H1 (cell line): ENCODE measurements at regions not wholly inside any gene's neighbourhood (a gene's known extent, or its start where the extent isn't known, plus 50 kb on each side); places are given as distances from the start of the nearest gene placed in this dataset.

Experiments
- CTCF ChIA-PET: fragments of 300-600 bp; sonication (Branson Sonifier 250); formaldehyde crosslinking; loops from one replicate; lab custom pipeline; 2021; ENCODE audit not compliant: partially characterized antibody; lab: Charles Lee
- POLR2A ChIA-PET: fragments of 300-600 bp; sonication (Branson Sonifier 250); formaldehyde crosslinking; loops from one replicate; lab custom pipeline; 2021; ENCODE audit warnings: inconsistent platforms; ENCODE audit not compliant: partially characterized antibody; lab: Charles Lee
- DNase-seq, 2 experiments: peaks; one replicate each; pipeline versions ENCODE4 v3.0.0 to v3.0.0-alpha.2; 2010 to 2022; ENCODE audit warnings: low spot score in 2 of 2, low read depth in 1 of 2, mixed read lengths in 1 of 2
- FAIRE-seq: peaks from 2 replicates; lab custom pipeline; 2011; peaks lifted over from hg19 to GRCh38; lab: Jason Lieb, UNC
- H2AFZ ChIP-seq: 2 replicates; pipeline ENCODE4 v1.8.1; 2012; ENCODE audit warnings: low read length, inconsistent platforms
- H2AK5ac ChIP-seq: 2 replicates; pipeline ENCODE4 v1.6.1; 2013; ENCODE audit warnings: low read depth, low read length
- H2BK120ac ChIP-seq: replicated peaks from 2 replicates; pipeline ENCODE3; 2013; ENCODE audit warnings: low read depth, low read length, inconsistent platforms
- H2BK12ac ChIP-seq: 2 replicates; pipeline ENCODE4 v1.6.1; 2013; ENCODE audit warnings: low read depth, low read length
- H2BK15ac ChIP-seq: 2 replicates; pipeline ENCODE4 v1.6.1; 2013; ENCODE audit warnings: low read length
- H2BK20ac ChIP-seq: 2 replicates; pipeline ENCODE4 v1.6.1; 2013; ENCODE audit warnings: low read length
- H2BK5ac ChIP-seq: 2 replicates; pipeline ENCODE4 v1.6.1; 2013; ENCODE audit warnings: low read depth, low read length
- H3K14ac ChIP-seq: 2 replicates; pipeline ENCODE4 v1.6.1; 2013; ENCODE audit warnings: inconsistent platforms; ENCODE audit not compliant: insufficient read length
- H3K18ac ChIP-seq: 2 replicates; pipeline ENCODE4 v1.6.1; 2013; ENCODE audit warnings: low read length; ENCODE audit errors: extremely low read depth
- H3K23ac ChIP-seq: 2 replicates; pipeline ENCODE4 v1.6.1; 2013; ENCODE audit warnings: inconsistent platforms; ENCODE audit not compliant: insufficient read length
- H3K23me2 ChIP-seq: 2 replicates; pipeline ENCODE4 v1.6.1; 2013; ENCODE audit warnings: low read depth, low read length
- H3K27ac ChIP-seq: 2 replicates; pipeline ENCODE4 v1.6.1; 2011; ENCODE audit warnings: low read depth, low read length, inconsistent platforms
- H3K27me3 ChIP-seq, 4 experiments: replicated peaks in 1 of 4; 1 replicate in 1 of 4; 2 replicates in 3 of 4; pipeline versions ENCODE4 v1.6.1 to v1.8.1; 2011 to 2013; ENCODE audit warnings: low read length in 3 of 4, mild to moderate bottlenecking in 3 of 4, inconsistent platforms in 2 of 4, mixed read lengths in 2 of 4, moderate library complexity in 1 of 4; ENCODE audit not compliant: control insufficient read depth in 3 of 4, insufficient read depth in 3 of 4; ENCODE audit errors: extremely low read depth in 1 of 4
- H3K36me3 ChIP-seq, 4 experiments: 2 replicates each; pipeline versions ENCODE4 v1.6.1 to v1.8.1; 2011 to 2013; ENCODE audit warnings: mild to moderate bottlenecking in 4 of 4, low read length in 3 of 4, moderate library complexity in 2 of 4, control low read depth in 1 of 4, inconsistent platforms in 1 of 4; ENCODE audit not compliant: insufficient read depth in 4 of 4, control insufficient read depth in 2 of 4
- H3K4ac ChIP-seq: replicated peaks from 2 replicates; pipeline ENCODE3; 2013; ENCODE audit warnings: low read length, low read depth, mixed read lengths, inconsistent platforms; ENCODE audit not compliant: insufficient read length
- H3K4me1 ChIP-seq, 4 experiments: replicated peaks in 1 of 4; 1 replicate in 1 of 4; 2 replicates in 3 of 4; pipeline versions ENCODE4 v1.6.1 to v1.8.1; 2011 to 2013; ENCODE audit warnings: low read length in 3 of 4, inconsistent platforms in 2 of 4, mixed read lengths in 1 of 4; ENCODE audit not compliant: insufficient read depth in 4 of 4, control insufficient read depth in 3 of 4
- H3K4me2 ChIP-seq, 2 experiments: 2 replicates each; pipeline versions ENCODE4 v1.6.1 to v1.8.1; 2011 to 2013; ENCODE audit warnings: low read depth in 2 of 2, low read length in 2 of 2, control low read depth in 1 of 2, inconsistent platforms in 1 of 2, mild to moderate bottlenecking in 1 of 2; ENCODE audit not compliant: insufficient read depth in 1 of 2
- H3K4me3 ChIP-seq, 4 experiments: fragments of 200-600, 300-600 bp in 1 of 4; sonication (generic), shearing (Covaris generic), sonication (Bioruptor Twin) in 1 of 4; 2 replicates each; pipeline versions ENCODE4 v1.5.1 to v1.8.1; 2011 to 2016; ENCODE audit warnings: low read length in 4 of 4, low read depth in 3 of 4, control low read depth in 2 of 4, inconsistent platforms in 2 of 4, mild to moderate bottlenecking in 2 of 4, mixed read lengths in 1 of 4, moderate library complexity in 1 of 4; ENCODE audit not compliant: insufficient read depth in 2 of 4; ENCODE audit errors: extremely low read depth in 1 of 4
- H3K56ac ChIP-seq: replicated peaks from 2 replicates; pipeline ENCODE3; 2013; ENCODE audit warnings: low read depth, mild to moderate bottlenecking, mixed read lengths, low read length, inconsistent platforms; ENCODE audit not compliant: insufficient read length
- H3K79me1 ChIP-seq: 2 replicates; pipeline ENCODE4 v1.6.1; 2013; ENCODE audit warnings: low read depth, low read length, control low read depth
- H3K79me2 ChIP-seq, 2 experiments: 2 replicates each; pipeline versions ENCODE4 v1.6.1 to v1.8.1; 2012 to 2013; ENCODE audit warnings: low read length in 2 of 2, mild to moderate bottlenecking in 2 of 2, inconsistent platforms in 1 of 2; ENCODE audit not compliant: insufficient read depth in 2 of 2, control insufficient read depth in 1 of 2
- H3K9ac ChIP-seq, 4 experiments: replicated peaks in 1 of 4; 1 replicate in 1 of 4; 2 replicates in 3 of 4; pipeline versions ENCODE4 v1.6.1 to v1.8.1; 2011 to 2013; ENCODE audit warnings: low read depth in 3 of 4, low read length in 3 of 4, control low read depth in 2 of 4, mild to moderate bottlenecking in 2 of 4, moderate library complexity in 2 of 4, inconsistent platforms in 1 of 4; ENCODE audit errors: extremely low read depth in 1 of 4
- H3K9me3 ChIP-seq, 2 experiments: 2 replicates each; pipeline versions ENCODE4 v1.6.1 to v1.8.1; 2012 to 2013; ENCODE audit warnings: mild to moderate bottlenecking in 2 of 2, moderate library complexity in 2 of 2, control low read depth in 1 of 2, inconsistent platforms in 1 of 2, low read depth in 1 of 2, low read length in 1 of 2, mixed read lengths in 1 of 2; ENCODE audit not compliant: insufficient read depth in 2 of 2
- H4K20me1 ChIP-seq, 2 experiments: replicated peaks in 1 of 2; 2 replicates each; pipeline versions ENCODE3 to v1.8.1; 2011 to 2013; ENCODE audit warnings: inconsistent platforms in 2 of 2, low read length in 2 of 2, mild to moderate bottlenecking in 1 of 2; ENCODE audit not compliant: insufficient read depth in 2 of 2, control insufficient read depth in 1 of 2
- H4K5ac ChIP-seq: 2 replicates; pipeline ENCODE4 v1.6.1; 2013; ENCODE audit warnings: low read length, low read depth, mixed read lengths, inconsistent platforms; ENCODE audit not compliant: insufficient read length
- H4K8ac ChIP-seq: 2 replicates; pipeline ENCODE4 v1.8.0; 2013; ENCODE audit warnings: mild to moderate bottlenecking, moderate library complexity, low read length, inconsistent platforms; ENCODE audit not compliant: insufficient read depth; ENCODE audit errors: extremely low read depth
- H4K91ac ChIP-seq: replicated peaks from 2 replicates; pipeline ENCODE3; 2013; ENCODE audit warnings: low read length, mixed read lengths, inconsistent platforms; ENCODE audit not compliant: insufficient read length
- CBX8 ChIP-seq: fragments of 300-800, 300-1000 bp; sonication (generic); IDR thresholded peaks from 2 replicates; pipeline ENCODE4 v1.7.1; 2016; ENCODE audit warnings: low read depth, low read length, borderline replicate concordance
- CHD1 ChIP-seq: IDR thresholded peaks from 2 replicates; pipeline ENCODE4 v1.6.1; 2012; ENCODE audit warnings: low read depth, low read length, improper control_type of control experiment
- EGR1 ChIP-seq: IDR thresholded peaks from 2 replicates; pipeline ENCODE4 v1.6.1; 2011; ENCODE audit warnings: low read depth, low read length, borderline replicate concordance
- GABPA ChIP-seq: IDR thresholded peaks from 2 replicates; pipeline ENCODE4 v1.6.1; 2011; ENCODE audit warnings: mild to moderate bottlenecking, low read length, moderate library complexity, borderline replicate concordance; ENCODE audit not compliant: insufficient read depth
- KDM1A ChIP-seq: fragments of 200-600, 300-600 bp; sonication (generic); IDR thresholded peaks from 2 replicates; pipeline ENCODE4 v1.7.1; 2016; ENCODE audit warnings: mild to moderate bottlenecking, low read length, borderline replicate concordance
- KDM4A ChIP-seq: IDR thresholded peaks from one replicate; pipeline ENCODE4 v1.7.1; 2012; ENCODE audit warnings: low read depth, mild to moderate bottlenecking, moderate library complexity, low read length, inconsistent platforms; ENCODE audit not compliant: severe bottlenecking
- KDM5A ChIP-seq: fragments of 200-600 bp; IDR thresholded peaks from 2 replicates; pipeline ENCODE4 v1.7.1; 2012; ENCODE audit warnings: mild to moderate bottlenecking, low read length, inconsistent platforms, mixed read lengths
- RBBP5 ChIP-seq: IDR thresholded peaks from 2 replicates; pipeline ENCODE4 v1.7.1; 2012; ENCODE audit warnings: low read depth, mild to moderate bottlenecking, inconsistent platforms, low read length, moderate library complexity, borderline replicate concordance
- RXRA ChIP-seq: IDR thresholded peaks from 2 replicates; pipeline ENCODE4 v1.6.1; 2011; ENCODE audit warnings: low read depth, mild to moderate bottlenecking, low read length, moderate library complexity; ENCODE audit not compliant: insufficient read depth
- SAP30 ChIP-seq: fragments of 300-600 bp; sonication (generic); IDR thresholded peaks from 2 replicates; pipeline ENCODE4 v1.7.1; 2012; ENCODE audit warnings: low read length, moderate library complexity, mild to moderate bottlenecking, inconsistent platforms; ENCODE audit not compliant: insufficient read depth, insufficient replicate concordance
- ZNF274 ChIP-seq: IDR thresholded peaks from 2 replicates; pipeline ENCODE4 v1.7.0; 2012; ENCODE audit warnings: low read length, borderline replicate concordance; ENCODE audit errors: extremely low read depth
- WGBS, 2 experiments: shearing (Covaris generic) in 1 of 2; methylation state at CpG; one replicate each; pipeline versions ENCODE4 v1.1.6 to v1.1.7; 2013 to 2015; ENCODE audit warnings: low lambda C conversion rate in 2 of 2, mixed read lengths in 2 of 2, inconsistent platforms in 1 of 2, low coverage in 1 of 2, missing lambda C conversion rate in 1 of 2; ENCODE audit not compliant: insufficient replicate concordance in 2 of 2, insufficient coverage in 1 of 2, insufficient read length in 1 of 2; ENCODE audit errors: extremely low coverage in 1 of 2, missing lambda C conversion rate in 1 of 2; 5-methylcytosine and 5-hydroxymethylcytosine counted together
- TF ChIP-seq, protein P1 (sequence below): IDR thresholded peaks from 2 replicates; pipeline ENCODE4 v1.6.1; 2012; ENCODE audit warnings: inconsistent platforms
- TF ChIP-seq, protein P2 (sequence below): IDR thresholded peaks from 2 replicates; pipeline ENCODE4 v1.6.1; 2011; ENCODE audit warnings: low read length, improper control_type of control experiment

DNA sequence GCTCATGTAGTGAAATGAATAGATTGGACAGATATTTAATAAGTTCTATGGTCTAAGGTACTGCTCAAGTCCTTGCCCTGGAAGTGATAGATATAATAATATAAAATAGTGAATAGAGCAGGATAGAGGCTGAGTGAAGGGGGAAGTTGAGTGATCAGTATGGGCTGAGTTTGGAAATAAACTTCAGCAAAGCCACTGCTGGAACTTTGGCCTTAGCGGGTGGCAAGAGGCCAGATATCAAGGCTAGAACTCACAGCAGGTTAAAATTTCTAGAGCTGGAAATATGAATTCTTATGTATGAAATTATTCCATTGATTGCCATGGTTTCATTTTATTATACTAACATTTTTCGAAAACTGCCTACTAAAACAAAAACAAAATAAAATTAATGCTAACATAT lies 267.6 kb upstream of the DPH6 start:
- no peaks in the 10 kb centered on the region for H3K36me3 ChIP-seq
- H2BK15ac ChIP-seq = no peak overlapping the region
- no peak overlapping the region for H3K4ac ChIP-seq
- FAIRE-seq = no peak
- no peaks in the 10 kb centered on the region for H3K27me3 ChIP-seq
- H3K79me1 ChIP-seq = no peaks in the 10 kb centered on the region
- no peak overlapping the region for H2AK5ac ChIP-seq
- no peak overlapping the region for H2BK5ac ChIP-seq
- no peak overlapping the region for H3K14ac ChIP-seq
- H2BK20ac ChIP-seq = no peak overlapping the region
- H3K23ac ChIP-seq = no peak overlapping the region
- ChIA-PET CTCF (interaction anchor here (1.0 kb wide), 1 partner anchor 62 kb away, joined by 4 read pairs; no protein-coding TSS in a partner anchor), POLR2A (no interaction called here)
- no peak overlapping the region for H3K27ac ChIP-seq
- no peaks in the 10 kb centered on the region for H4K20me1 ChIP-seq
- no peak for DNase-seq
- no peak overlapping the region for H3K4me2 ChIP-seq
- H2BK120ac ChIP-seq = no peak overlapping the region
- 92% methylated on average over 2 of the region's 2 CpGs; no CpG with 5 or more reads in 1 of the 2 experiments for WGBS, 2 experiments
- H3K4me3 ChIP-seq = no peak overlapping the region
- no peak overlapping the region for H4K91ac ChIP-seq
- no peak overlapping the region for H2BK12ac ChIP-seq
- no peak overlapping the region for H2AFZ ChIP-seq
- no peak overlapping the region for H3K56ac ChIP-seq
- no peak overlapping the region for H3K9ac ChIP-seq
- no peaks in the 10 kb centered on the region for H3K23me2 ChIP-seq
- H4K8ac ChIP-seq = no peak overlapping the region
- H3K9me3 ChIP-seq = no peaks in the 10 kb centered on the region
- H3K4me1 ChIP-seq = no peaks in the 10 kb centered on the region
- H3K18ac ChIP-seq = no peak overlapping the region
- H4K5ac ChIP-seq = no peak overlapping the region
- H3K79me2 ChIP-seq = no peaks in the 10 kb centered on the region
- TF ChIP-seq KDM5A (no peak), EGR1 (no peak), SAP30 (no peak), RBBP5 (no peak), CBX8 (no peak), KDM1A (no peak), KDM4A (no peak), CHD1 (no peak), GABPA (no peak), RXRA (no peak), ZNF274 (no peak)
- TF ChIP-seq, protein P1, sequence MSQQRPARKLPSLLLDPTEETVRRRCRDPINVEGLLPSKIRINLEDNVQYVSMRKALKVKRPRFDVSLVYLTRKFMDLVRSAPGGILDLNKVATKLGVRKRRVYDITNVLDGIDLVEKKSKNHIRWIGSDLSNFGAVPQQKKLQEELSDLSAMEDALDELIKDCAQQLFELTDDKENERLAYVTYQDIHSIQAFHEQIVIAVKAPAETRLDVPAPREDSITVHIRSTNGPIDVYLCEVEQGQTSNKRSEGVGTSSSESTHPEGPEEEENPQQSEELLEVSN = no peak
- TF ChIP-seq, protein P2, sequence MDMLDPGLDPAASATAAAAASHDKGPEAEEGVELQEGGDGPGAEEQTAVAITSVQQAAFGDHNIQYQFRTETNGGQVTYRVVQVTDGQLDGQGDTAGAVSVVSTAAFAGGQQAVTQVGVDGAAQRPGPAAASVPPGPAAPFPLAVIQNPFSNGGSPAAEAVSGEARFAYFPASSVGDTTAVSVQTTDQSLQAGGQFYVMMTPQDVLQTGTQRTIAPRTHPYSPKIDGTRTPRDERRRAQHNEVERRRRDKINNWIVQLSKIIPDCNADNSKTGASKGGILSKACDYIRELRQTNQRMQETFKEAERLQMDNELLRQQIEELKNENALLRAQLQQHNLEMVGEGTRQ = no peak
